Uterus (tissue), 3 donors: ENCODE measurements at regions not wholly inside any gene's neighbourhood (a gene's known extent, or its start where the extent isn't known, plus 50 kb on each side); places are given as distances from the start of the nearest gene placed in this dataset.

Experiments
- DNase-seq, 2 donors: peaks; one replicate each; pipeline ENCODE4 v3.0.0-alpha.2; 2019 to 2020
- H3K27ac ChIP-seq, 2 donors: fragments of 200-600 bp; sonication (generic); 1 replicate in 1 of 2; 2 replicates in 1 of 2; pipeline ENCODE4 v1.5.1; 2016 to 2018
- H3K27me3 ChIP-seq, 2 donors: fragments of 200-600 bp; sonication (generic); one replicate each; pipeline ENCODE4 v1.5.1; 2018 to 2019; ENCODE audit warnings: control low read depth in 1 of 2
- H3K36me3 ChIP-seq, 2 donors: fragments of 200-600 bp; sonication (generic); one replicate each; pipeline ENCODE4 v1.5.1; 2019; ENCODE audit warnings: control low read depth in 1 of 2
- H3K4me1 ChIP-seq, 2 donors: fragments of 200-600 bp; sonication (generic); one replicate each; pipeline ENCODE4 v1.5.1; 2018 to 2019; ENCODE audit warnings: control low read depth in 1 of 2
- H3K4me3 ChIP-seq, 2 donors: fragments of 200-600 bp; sonication (generic); 1 replicate in 1 of 2; 2 replicates in 1 of 2; pipeline ENCODE4 v1.5.1; 2018 to 2019; ENCODE audit warnings: mild to moderate bottlenecking in 1 of 2
- H3K9me3 ChIP-seq, 2 donors: fragments of 200-600 bp; sonication (generic); one replicate each; pipeline ENCODE4 v1.5.1; 2019; ENCODE audit warnings: control low read depth in 1 of 2
- POLR2A ChIP-seq, 2 donors: fragments of 450-650 bp; IDR thresholded peaks; one replicate each; pipeline ENCODE4 v1.6.1; 2016; ENCODE audit warnings: antibody characterized with exemption in 2 of 2, mild to moderate bottlenecking in 1 of 2, moderate library complexity in 1 of 2
- intact Hi-C: fragments of 100-400 bp; cut with DNase I; formaldehyde crosslinking; loops from one replicate; pipeline ENCODE4 v1.15.1; 2023; ENCODE audit warnings: low total_unique reads
- TF ChIP-seq, protein P1 (sequence below), 4 experiments: fragments of 200-600 bp in 2 of 4; fragments of 450-650 bp in 2 of 4; sonication (generic) in 2 of 4; IDR thresholded peaks; one replicate each; pipeline ENCODE4 v1.5.1; 2016 to 2019; ENCODE audit warnings: antibody characterized with exemption in 4 of 4, mild to moderate bottlenecking in 2 of 4, moderate library complexity in 1 of 4
- donor health status: DM: yes; HTN: yes; CAD: no.

DNA sequence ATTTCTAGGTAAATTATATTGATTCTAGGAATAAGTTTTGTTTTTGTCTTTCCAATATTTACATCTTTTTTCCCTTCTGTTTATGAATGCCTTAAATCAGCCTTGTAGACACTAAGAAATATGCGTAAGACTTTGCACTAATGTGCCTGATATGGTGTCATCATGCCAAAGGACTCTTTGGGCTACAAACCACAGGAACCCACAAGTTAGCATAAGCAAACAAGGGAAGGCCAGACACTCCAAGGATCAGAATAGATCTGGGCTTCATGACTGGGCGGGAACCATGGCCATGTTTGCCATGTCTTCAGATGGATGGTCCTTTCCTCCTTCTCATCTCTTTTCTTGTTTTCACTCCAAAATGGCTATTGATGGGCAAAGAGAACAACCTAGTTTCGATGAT, 242.2 kb upstream of the CHRNA7 start:
- intact Hi-C loops: no loop called here
- no peak for TF ChIP-seq POLR2A (IDR thresholded peaks at IDR 0.05)
- TF ChIP-seq, protein P1, sequence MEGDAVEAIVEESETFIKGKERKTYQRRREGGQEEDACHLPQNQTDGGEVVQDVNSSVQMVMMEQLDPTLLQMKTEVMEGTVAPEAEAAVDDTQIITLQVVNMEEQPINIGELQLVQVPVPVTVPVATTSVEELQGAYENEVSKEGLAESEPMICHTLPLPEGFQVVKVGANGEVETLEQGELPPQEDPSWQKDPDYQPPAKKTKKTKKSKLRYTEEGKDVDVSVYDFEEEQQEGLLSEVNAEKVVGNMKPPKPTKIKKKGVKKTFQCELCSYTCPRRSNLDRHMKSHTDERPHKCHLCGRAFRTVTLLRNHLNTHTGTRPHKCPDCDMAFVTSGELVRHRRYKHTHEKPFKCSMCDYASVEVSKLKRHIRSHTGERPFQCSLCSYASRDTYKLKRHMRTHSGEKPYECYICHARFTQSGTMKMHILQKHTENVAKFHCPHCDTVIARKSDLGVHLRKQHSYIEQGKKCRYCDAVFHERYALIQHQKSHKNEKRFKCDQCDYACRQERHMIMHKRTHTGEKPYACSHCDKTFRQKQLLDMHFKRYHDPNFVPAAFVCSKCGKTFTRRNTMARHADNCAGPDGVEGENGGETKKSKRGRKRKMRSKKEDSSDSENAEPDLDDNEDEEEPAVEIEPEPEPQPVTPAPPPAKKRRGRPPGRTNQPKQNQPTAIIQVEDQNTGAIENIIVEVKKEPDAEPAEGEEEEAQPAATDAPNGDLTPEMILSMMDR (IDR thresholded peaks at IDR 0.05): no peak

DNA sequence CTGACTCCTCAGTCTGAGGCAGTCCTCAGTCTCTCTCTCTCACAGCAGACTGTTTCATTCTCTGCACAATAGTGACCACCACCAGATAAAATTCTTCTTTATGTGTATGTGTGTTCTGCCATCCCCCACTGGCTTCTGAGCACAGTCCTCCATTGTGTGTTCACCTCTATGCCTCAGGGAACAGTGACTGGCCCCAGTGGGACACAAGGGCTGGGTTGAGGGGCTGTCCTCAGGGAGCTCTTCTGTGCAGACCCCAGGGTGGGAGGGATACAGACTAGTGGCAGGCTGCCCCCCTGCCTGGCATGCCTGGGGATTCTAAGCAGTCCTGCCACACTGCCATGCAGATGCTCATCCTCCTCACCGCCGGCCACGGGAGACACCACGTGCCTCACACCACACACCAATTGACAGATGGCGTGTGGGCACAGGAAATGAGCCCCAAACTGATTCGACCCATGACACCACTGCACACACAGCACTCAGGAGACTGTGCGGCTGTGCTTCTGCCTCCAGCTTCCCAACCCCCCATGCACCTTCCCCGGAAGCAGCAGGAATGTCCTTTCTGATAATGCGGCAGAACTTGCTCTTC, 237.6 kb upstream of the CHRNA7 start:
- H3K27me3 ChIP-seq: no peaks in the 10 kb centered on the region
- no peaks in the 10 kb centered on the region for H3K9me3 ChIP-seq
- H3K4me3 ChIP-seq: no peak overlapping the region
- H3K36me3 ChIP-seq: no peaks in the 10 kb centered on the region
- no peak for DNase-seq
- no peak for TF ChIP-seq POLR2A (IDR thresholded peaks at IDR 0.05)
- intact Hi-C loops: no loop called here
- no peak overlapping the region for H3K27ac ChIP-seq
- H3K4me1 ChIP-seq: no peaks in the 10 kb centered on the region

More for the DNA sequence above, 242.2 kb upstream of the CHRNA7 start:
- Histone ChIP-seq H3K36me3 (no peaks in the 10 kb centered on the region), H3K27me3 (no peaks in the 10 kb centered on the region), H3K4me3 (no peak overlapping the region), H3K27ac (no peak overlapping the region), H3K9me3 (no peaks in the 10 kb centered on the region), H3K4me1 (no peaks in the 10 kb centered on the region)
- no peak for DNase-seq

DNA sequence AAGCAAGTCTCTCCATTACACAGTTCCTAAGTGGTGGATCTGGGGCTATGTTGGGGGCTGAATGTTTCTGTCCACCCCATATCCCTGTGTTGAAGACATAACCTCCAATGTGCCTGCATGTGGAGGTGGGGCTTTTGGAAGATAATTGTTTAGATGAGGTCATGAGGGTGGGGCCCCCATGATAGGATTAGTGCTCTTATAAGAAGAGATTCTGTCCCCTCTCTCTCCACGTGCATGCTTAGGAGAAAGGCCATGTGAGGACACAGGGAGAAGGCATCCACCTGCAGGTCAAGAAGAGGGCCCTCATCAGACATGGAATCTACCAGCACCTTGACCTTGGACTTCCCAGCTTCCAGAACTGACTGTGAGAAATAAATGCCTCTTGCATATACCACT, 231.0 kb upstream of the CHRNA7 start:
- TF ChIP-seq, protein P1 (IDR thresholded peaks at IDR 0.05): no peak
- no peak for TF ChIP-seq POLR2A (IDR thresholded peaks at IDR 0.05)
- H3K4me1 ChIP-seq: no peaks in the 10 kb centered on the region
- no peaks in the 10 kb centered on the region for H3K27me3 ChIP-seq
- intact Hi-C loops: no loop called here
- H3K27ac ChIP-seq: no peak overlapping the region
- DNase-seq: no peak
- H3K36me3 ChIP-seq: no peaks in the 10 kb centered on the region
- H3K9me3 ChIP-seq: no peaks in the 10 kb centered on the region
- H3K4me3 ChIP-seq: no peak overlapping the region

DNA sequence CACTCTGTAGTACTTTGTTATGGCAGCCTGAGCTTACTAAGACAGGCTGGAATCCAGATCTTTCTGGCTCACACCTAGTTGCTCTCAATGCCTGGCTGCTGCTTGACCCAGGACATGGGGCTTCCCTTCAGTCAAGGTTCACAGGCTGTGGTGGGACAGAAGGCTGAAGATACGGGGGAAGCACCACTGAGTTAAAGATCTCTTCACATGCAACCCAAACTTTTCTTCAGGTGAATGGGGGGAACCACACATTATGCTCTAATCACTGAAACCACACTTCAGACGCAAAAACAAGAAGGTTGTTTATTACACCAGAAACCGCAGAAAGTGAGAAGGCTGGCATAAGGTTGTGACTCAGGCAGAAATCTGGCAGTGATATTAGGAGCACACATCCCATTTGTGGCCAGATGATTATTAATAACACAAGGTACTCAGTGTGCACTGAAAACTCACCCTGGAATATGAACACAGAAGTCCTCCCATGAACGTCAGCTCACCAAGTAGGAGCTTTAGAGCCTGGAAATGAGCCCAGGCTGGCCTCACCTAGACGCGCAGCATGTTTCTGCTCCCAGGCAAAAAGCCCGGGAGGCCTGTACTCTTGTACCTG, 230.5 kb upstream of the CHRNA7 start:
- TF ChIP-seq, protein P1 (IDR thresholded peaks at IDR 0.05): no peak
- no peak for TF ChIP-seq POLR2A (IDR thresholded peaks at IDR 0.05)
- Histone ChIP-seq H3K36me3 (no peaks in the 10 kb centered on the region), H3K4me1 (no peaks in the 10 kb centered on the region), H3K27ac (no peak overlapping the region), H3K27me3 (no peaks in the 10 kb centered on the region), H3K4me3 (no peak overlapping the region), H3K9me3 (no peaks in the 10 kb centered on the region)
- intact Hi-C loops: no loop called here
- DNase-seq: no peak

DNA sequence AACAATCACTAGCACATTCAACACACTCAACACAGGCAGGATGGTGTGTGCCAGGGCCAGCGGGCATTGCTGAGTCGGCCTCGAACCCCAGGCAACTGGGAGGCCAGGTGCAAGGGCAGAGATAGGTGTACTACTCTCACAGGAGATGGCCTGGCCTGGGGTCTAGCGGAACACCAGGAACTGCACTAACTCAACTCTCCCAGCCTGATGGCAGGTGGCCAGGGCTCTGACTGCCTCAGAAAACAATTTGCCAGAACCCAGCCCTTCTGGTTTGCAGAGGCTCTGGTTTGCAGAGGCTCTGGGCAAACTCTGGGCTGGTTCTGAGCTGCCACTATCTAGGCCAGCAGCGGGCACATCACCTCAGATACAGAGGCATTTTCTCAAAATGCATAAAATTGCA, 229.2 kb upstream of the CHRNA7 start:
- no peak overlapping the region for H3K4me3 ChIP-seq
- no peaks in the 10 kb centered on the region for H3K36me3 ChIP-seq
- no peak for TF ChIP-seq POLR2A (IDR thresholded peaks at IDR 0.05)
- TF ChIP-seq, protein P1 (IDR thresholded peaks at IDR 0.05): no peak
- no peaks in the 10 kb centered on the region for H3K9me3 ChIP-seq
- H3K27ac ChIP-seq: no peak overlapping the region
- no peak for DNase-seq
- intact Hi-C loops: no loop called here
- H3K4me1 ChIP-seq: no peaks in the 10 kb centered on the region
- H3K27me3 ChIP-seq: no peaks in the 10 kb centered on the region
